ENCODE measurements at regions not wholly inside any gene's neighbourhood (a gene's known extent, or its start where the extent isn't known, plus 50 kb on each side); places are given as distances from the start of the nearest gene placed in this dataset.

DNA sequence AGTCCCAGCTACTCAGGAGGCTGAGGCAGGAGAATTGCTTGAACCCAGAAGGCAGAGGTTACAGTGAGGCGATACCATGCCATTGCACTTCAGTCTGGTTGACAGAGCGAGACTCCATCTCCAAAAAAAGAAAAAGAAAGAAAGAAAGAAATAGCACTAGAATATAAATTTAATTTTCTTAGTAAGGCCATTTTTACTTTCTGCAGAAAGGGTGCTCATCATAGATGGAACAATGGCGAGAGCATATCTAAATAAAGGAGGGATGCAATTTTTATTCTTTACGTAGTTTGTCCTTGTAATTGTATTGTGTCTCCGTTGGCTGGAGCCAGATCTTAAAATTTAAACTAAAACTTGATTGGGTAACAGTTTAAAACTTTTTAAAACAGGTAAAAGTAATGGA is 85.6 kb upstream of the RPRML start:
- TF ChIP-seq ZC3H10 (CRISPR knock-in tag; IDR thresholded peaks at IDR 0.05) (no peak), ZNF8 (CRISPR knock-in tag; IDR thresholded peaks at IDR 0.05) (no peak), CSDC2 (CRISPR knock-in tag; IDR thresholded peaks at IDR 0.05) (no peak), TCF4 (CRISPR knock-in tag; IDR thresholded peaks at IDR 0.05; ENCODE audit: borderline replicate concordance) (no peak), PPARA (CRISPR knock-in tag; IDR thresholded peaks at IDR 0.05; ENCODE audit: borderline replicate concordance) (no peak), RARB (CRISPR knock-in tag; IDR thresholded peaks at IDR 0.05) (no peak), ZFP3 (CRISPR knock-in tag; IDR thresholded peaks at IDR 0.05) (no peak), ZFP30 (CRISPR knock-in tag; IDR thresholded peaks at IDR 0.05) (no peak)
